ENCODE measurements at regions not wholly inside any gene's neighbourhood (a gene's known extent, or its start where the extent isn't known, plus 50 kb on each side); places are given as distances from the start of the nearest gene placed in this dataset.
"Not testable (repeated sequence)": the region's sequence is repeated elsewhere in the genome, so short reads cannot be mapped to it uniquely, and the experiment has no call there.

GRCh38 chr9:39018107-39018506 lies 269.9 kb downstream of the CNTNAP3 start:
- not testable (repeated sequence) for DNase-seq

- DNase-seq = not testable (repeated sequence)
These were observed 272.8 kb downstream of the CNTNAP3 start for GRCh38 chr9:39015178-39015577.

GRCh38 chr9:39014805-39015123 lies 273.2 kb downstream of the CNTNAP3 start:
- not testable (repeated sequence) for DNase-seq

GRCh38 chr9:39014096-39014804 lies 273.7 kb downstream of the CNTNAP3 start:
- DNase-seq = not testable (repeated sequence)

GRCh38 chr9:39009743-39010142 lies 278.2 kb downstream of the CNTNAP3 start:
- not testable (repeated sequence) for DNase-seq

- not testable (repeated sequence) for DNase-seq
These were observed 278.6 kb downstream of the CNTNAP3 start for GRCh38 chr9:39009343-39009742.

- not testable (repeated sequence) for DNase-seq
These were observed 279.1 kb downstream of the CNTNAP3 start for GRCh38 chr9:39008907-39009306.

- not testable (repeated sequence) for DNase-seq
These were observed 282.2 kb downstream of the CNTNAP3 start for GRCh38 chr9:39005736-39006135.

GRCh38 chr9:39001085-39001593 lies 281.2 kb upstream of the FAM240B start:
- DNase-seq = not testable (repeated sequence)

GRCh38 chr9:38999277-38999676 lies 279.3 kb upstream of the FAM240B start:
- not testable (repeated sequence) for DNase-seq

GRCh38 chr9:38993690-38994089 lies 273.8 kb upstream of the FAM240B start:
- peak; percentile 63 for DNase-seq

- peak; percentile 63 for DNase-seq
These were observed 273.2 kb upstream of the FAM240B start for GRCh38 chr9:38993156-38993555.

GRCh38 chr9:38978734-38979133 lies 258.8 kb upstream of the FAM240B start:
- DNase-seq = not testable (repeated sequence)

- not testable (repeated sequence) for DNase-seq
These were observed 249.5 kb upstream of the FAM240B start for GRCh38 chr9:38969480-38969879.

GRCh38 chr9:38968651-38969374 lies 248.9 kb upstream of the FAM240B start:
- not testable (repeated sequence) for DNase-seq

GRCh38 chr9:38967866-38968265 lies 247.9 kb upstream of the FAM240B start:
- not testable (repeated sequence) for DNase-seq

GRCh38 chr9:38967285-38967684 lies 247.4 kb upstream of the FAM240B start:
- DNase-seq = not testable (repeated sequence)

GRCh38 chr9:38959812-38960211 lies 239.9 kb upstream of the FAM240B start:
- DNase-seq = not testable (repeated sequence)

- not testable (repeated sequence) for DNase-seq
These were observed 235.9 kb upstream of the FAM240B start for GRCh38 chr9:38955837-38956236.

GRCh38 chr9:38952715-38953341 lies 232.9 kb upstream of the FAM240B start:
- not testable (repeated sequence) for DNase-seq

- DNase-seq = not testable (repeated sequence)
These were observed 226.1 kb upstream of the FAM240B start for GRCh38 chr9:38945929-38946570.

GRCh38 chr9:38944881-38945449 lies 225.0 kb upstream of the FAM240B start:
- DNase-seq = not testable (repeated sequence)

- not testable (repeated sequence) for DNase-seq
These were observed 220.6 kb upstream of the FAM240B start for GRCh38 chr9:38940501-38940900.
